ENCODE measurements at regions not wholly inside any gene's neighbourhood (a gene's known extent, or its start where the extent isn't known, plus 50 kb on each side); places are given as distances from the start of the nearest gene placed in this dataset.
A peak's percentile ranks its signal among the peaks of the same experiment; 100 is the strongest.

DNA sequence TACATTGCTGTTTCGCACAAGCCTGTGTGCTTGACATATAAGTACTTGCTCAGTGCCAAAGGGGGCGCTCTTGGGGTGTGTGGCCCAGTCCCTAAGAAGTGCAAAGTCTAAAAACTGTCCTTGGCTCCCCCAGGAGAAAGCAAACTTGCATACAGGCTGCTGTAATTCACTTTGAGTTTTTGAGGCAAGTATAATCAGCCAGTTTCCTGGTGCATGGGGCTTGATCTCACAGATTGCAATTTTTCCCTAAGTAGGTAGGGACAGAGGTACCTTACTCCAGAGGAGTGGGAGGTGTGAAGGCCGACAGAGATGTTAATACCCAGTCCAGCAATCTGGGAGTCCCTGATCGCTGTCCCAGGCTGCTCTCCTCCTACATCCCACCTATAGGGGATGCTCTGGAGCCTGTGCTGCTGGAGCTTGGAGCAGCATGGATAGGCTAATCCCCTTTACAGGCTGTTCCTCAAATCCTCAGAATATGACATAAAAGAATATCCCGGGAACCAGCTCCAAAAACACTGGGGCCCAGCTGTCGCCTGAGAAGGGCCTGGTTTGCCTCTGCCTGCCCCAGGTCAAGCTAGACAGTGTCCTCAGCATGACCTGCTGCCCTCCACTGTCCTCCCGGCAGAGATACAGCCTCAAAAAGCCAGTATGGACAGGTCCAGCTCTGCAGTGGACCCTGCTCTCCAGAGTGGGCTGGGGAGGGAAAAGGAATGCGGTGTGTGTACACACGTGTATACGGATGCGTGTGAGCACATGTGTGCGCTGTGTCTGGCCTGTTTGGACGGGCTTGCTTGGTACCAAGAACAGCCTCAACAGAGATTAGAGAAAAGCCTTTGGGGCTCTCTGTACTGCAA lies 136.5 kb upstream of the HAAO start:
- peak; percentile 58 for DNase-seq

DNA sequence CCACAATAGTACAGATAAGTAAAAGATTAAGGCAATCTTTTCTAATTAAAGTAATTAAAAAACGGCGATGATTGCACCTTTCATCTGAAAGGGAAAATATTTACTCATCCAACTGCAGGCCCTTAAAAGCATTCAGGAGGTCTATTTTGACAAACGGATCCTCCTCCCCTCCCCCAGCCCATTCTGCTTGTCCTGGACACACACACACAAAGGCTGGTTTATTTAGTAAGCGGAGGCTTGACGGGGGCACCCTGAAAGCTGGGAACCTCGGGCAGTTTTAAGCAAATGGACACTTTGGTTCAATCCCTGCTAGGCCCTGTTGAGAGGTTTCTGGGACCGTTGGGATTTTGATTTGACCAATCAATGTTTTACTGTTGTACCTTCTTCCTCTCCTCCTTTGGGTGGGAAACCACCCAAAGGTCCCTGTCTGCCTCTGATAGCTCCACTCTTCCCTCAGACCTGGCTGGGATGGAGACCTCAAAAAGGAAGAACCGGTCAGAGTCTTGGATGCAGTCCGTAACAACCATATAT lies 135.8 kb upstream of the HAAO start:
- peak; percentile 29 for DNase-seq

DNA sequence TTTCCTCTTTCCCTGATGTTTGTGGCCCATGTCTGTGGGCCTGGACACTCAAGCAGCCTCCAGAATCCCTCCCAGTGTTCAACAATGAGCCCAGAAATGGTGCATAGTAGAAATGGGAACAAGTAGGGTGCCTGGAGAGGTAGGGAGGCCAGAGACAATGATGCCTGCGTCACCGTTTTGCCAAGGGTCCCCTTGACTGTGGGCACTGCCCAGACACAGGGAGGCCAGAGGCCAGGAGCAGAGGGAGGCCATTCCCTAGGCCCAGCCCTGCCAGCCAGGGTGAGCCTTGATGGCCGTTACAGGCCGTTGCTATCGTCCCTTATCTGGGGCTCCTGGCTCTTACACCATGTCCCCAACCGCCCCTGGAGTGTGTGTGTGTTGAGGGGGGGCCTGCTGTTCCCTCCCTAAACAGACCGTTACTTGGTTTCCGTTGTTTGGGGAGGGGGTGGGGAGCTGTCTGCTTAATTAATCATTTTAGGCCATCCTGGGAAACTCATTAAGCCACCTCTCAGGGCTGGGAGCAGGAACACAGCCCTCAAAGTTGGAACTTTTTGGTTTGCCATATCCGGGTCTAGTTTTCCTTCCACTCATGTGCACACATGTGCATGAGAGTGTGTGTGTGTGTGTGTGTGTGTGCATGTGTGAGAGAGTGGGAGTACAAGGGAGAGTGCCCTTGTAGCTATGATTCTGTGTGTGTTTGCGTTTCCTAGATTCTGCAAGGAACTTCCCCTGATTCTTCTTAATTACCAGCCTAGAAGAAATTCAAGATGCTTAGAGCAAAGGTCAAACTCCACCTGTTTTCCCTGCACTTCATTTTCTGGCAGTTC lies 135.2 kb upstream of the HAAO start:
- DNase-seq, result peak; percentile 76

DNA sequence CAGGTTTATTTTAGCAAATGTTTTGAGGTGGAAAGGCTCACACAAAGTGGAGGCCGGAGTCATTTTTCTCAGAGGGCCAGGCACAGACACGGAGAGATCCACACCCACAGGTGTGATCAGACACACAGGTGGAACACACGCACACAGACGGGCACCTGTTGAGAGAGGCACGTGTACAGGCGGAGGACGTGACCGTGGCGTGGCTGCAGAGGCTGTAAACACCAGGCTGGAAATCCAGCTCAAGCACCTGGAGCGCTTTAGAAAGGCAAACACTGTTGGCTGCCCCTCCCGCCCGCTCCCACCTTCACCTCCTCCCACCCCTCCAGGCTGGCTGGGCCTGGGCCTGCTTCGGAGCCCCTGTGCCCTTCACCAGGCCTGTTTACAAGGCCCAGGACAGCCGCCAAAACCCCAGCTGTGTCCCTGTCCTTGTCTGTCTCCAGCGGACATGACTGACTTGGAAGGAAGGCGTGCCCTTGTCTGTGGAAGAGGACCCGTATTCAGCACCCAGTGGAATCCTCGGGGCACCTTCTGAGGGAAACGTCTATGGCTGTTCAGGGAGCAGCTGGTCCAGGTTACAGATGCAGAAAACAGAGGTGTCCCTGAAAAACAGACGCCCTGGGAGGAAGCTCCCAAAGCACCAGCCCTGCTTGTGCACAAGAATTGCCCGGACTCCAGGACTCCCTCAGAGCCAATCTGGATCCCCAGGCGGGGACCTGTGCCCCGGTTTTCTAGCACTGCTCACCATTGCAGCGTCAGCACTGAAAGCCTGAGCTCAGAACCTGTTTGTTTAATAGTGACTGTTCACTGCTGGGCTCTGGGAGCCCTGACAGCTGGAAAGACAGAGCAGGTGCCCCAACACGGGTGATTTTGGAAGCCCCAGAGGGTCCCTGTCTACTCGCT lies 134.3 kb upstream of the HAAO start:
- no peak for DNase-seq

DNA sequence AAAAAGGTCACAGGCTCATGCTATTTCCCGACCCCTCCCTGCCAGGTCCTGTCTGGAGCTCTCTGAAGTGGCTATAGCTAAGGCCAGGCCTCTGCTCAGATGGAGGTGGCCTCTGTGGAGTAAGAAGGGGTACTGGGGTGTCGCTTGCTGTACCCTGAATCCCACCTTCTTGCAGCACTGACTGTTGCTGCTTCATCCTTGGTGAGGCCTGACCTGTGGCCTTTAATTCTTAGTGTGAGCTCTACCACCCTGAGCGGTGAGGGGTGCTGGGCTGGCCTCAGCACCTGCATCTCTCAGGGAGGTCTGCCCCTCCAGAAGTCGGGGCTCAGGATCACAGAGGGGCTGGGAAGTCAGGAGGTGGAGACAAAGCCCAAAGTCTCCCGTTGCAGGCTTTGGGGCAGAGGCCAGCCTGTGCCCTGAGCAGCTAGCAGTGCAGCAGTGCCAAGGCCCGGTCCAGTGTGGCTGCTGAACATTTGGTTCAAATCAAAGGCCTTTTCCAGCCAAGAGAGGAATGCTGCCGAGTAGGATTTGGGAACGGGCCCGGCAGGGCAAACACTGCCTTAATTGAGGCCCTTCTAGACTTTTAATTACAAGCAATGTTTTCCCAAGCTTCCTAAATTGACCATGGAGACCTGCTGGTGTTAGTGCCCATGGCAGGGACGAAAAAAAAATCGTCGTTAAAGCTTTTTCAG lies 133.5 kb upstream of the HAAO start:
- DNase-seq, result peak; percentile 67

DNA sequence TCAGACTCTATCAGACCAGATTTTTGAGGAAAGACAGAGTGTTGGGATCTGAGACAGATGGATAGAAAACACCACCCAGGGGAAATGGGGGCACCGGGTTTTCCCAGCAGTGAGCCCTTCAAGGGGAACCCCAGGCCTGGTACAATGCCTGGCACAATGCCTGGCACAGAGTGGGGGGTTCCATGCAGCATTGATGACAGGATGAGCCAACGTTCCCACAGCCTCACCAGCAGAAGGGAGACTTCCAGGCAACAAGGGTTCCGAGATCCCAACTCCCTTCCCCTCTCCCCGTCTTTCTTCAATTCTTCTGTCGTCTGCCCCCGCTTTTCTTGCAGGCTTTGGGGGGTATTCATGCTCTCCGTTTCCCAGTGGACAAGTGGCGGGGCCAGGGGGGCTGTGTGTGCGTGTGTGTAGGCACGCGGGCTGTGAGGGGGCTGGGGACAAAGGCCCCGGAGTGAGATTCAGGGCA lies 132.1 kb upstream of the HAAO start:
- DNase-seq, result no peak

DNA sequence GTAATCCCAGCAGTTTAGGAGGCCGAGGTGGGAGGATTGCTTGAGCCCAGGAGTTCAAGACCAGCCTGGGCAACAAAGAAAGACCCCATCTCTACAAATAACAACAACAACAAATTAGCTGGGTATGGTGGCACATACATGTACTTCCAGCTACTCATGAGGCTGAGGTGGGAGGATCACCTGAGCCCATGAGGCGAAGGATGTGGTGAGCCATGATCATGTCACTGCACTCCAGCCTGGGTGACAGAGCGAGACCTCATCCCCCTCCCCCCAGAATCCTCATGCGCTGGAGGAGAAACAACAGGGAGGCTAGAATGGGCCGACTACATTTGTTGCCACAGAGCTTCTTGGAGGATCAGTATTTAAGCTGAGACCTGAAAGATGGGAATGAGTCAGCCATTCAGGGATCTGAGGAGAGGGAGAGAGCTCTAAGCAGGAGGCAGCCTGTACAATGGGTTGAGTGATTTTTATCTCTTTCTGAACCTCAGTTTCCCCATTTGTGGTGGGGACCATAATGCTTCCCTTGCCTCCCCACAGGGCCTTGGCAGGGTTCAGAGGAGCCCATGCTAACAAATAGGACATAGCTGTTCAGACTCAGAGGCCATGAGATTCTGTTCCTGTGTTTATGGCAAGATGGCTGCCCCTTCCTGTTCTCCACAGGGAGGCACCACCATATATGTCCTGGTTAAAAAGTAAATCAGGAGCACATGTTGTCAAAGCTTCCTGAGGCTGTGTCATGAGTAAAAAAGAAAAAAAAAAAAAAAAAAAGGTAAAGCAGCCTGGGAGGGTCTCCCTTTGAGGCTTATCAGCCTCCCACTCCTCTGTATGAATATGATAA lies 131.4 kb upstream of the HAAO start:
- DNase-seq, result no peak

DNA sequence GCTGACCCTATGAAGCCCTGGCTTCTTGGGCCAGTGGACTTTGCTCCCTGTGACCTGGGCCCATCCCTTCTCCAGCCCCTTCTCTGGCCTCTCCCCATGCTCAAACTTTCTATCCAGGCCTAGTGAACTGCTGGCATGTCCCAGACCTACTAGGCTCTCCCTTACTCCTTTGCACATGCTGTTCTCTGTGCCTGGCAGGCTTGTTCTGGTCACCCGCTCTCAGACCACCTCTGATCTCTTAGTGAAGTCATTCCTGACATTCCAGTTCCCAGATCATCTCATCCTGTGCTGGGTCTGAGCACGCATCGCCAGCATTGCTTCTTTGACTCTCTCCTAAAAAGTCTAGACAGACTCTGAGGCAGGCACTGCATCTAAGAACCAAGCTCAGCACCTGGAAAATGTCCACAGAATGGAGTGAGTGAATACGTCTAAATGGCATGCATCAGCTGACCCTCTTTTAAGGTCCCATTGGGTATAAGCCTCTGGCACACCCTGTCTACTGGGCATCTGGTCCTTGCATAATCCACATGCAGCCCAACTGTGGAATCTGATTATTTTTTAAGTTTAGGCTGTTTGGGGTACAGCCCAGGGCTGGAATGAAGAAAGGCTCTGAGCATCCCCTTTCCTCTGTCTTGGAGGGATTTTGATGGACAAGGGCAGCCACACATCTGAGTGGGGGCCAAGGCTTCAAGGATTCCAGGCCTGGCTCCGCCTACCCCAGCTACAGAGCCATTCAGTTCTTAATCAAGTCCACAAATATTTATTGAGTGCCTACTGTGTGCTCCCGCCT lies 130.6 kb upstream of the HAAO start:
- DNase-seq, result peak; percentile 55

DNA sequence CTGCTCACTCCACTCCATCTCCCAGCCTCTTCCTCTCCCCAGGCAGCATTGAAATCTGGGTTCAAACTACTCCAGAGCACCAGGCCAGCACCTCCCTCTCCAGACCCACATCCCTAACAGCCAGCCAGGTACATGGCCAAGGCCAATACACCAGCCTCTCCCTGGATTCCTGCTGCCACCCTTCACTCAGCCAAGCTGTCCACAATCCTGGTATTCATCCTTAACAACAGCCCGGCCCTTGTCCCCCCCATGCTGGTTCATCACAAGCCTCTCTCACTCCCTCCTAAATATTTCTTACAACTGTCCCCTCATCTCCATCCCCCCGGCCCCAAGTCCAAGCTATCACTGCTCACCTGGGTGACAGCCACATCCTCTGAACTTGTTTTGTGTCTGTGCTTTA lies 129.9 kb upstream of the HAAO start:
- DNase-seq, result no peak

DNA sequence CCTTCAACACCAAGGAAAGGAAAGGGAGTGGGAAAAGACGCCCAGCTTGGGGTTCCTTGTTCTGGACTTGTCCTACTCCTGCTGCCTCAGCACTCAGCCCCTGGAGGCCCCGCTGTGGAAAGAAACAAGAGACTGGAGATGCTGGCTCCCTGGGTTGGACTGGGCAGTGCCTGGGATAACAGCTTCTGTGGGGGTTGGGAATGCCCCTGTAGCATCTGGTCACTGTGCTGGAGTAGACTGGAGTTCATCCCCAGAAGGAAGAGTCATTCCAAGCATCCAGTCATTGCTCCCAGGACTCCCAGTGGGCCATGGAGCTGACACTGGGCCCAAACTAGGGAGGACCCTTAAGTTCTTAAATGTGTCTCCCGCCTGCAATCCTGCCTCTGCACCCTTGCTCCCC lies 129.3 kb upstream of the HAAO start:
- peak; percentile 16 for DNase-seq

DNA sequence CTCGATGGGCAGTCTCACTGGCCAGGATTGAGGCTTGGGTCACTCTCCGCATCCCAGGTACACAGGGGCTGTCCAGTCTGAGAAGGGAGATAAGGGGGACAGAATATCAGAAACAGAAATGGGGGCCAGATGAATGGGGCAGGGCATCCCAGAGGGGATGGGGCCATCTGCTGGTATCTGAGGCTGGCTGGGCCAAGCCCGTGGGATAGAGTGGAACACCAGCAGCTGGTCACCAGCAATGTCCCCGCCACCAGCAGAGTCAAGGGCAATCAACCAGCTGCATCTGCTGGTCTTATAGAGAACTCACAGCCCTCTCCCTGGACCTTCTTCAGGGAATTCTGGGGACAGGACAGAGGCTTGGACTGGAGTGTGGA lies 128.8 kb upstream of the HAAO start:
- no peak for DNase-seq

DNA sequence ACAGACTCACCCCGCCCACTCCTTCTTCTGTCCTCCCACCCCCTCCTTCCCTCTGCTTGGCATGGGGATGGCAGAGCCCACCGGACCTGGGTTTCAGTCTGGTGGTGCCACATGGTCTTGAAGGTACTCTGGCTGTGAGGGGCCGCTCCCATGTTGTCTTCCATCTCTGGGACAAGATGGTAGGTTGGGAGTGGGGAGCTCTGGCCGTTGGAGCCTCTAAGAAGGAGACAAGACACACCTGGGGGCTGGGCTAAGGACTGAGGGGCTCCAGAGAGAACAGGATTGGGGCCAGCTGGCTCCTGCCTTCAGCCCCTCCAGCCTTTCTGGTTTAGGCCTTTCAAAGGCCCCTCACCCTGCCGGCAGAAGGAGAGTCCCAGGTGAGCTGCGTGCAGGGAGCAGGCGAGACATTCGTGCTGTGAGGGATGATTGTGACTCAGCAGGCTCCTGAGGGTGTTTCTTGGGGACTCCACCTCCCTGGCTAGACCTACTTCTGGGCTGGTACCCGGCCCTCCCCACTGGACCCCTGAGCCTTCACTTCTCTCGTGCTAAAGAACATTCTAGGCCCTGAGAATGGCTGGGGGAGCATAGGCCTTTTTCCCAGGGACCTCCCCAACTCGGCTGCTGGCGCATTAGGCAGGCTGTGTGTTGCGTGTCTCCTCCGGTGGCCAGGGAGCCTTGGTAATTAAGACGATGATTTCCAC lies 128.2 kb upstream of the HAAO start:
- no peak for DNase-seq

DNA sequence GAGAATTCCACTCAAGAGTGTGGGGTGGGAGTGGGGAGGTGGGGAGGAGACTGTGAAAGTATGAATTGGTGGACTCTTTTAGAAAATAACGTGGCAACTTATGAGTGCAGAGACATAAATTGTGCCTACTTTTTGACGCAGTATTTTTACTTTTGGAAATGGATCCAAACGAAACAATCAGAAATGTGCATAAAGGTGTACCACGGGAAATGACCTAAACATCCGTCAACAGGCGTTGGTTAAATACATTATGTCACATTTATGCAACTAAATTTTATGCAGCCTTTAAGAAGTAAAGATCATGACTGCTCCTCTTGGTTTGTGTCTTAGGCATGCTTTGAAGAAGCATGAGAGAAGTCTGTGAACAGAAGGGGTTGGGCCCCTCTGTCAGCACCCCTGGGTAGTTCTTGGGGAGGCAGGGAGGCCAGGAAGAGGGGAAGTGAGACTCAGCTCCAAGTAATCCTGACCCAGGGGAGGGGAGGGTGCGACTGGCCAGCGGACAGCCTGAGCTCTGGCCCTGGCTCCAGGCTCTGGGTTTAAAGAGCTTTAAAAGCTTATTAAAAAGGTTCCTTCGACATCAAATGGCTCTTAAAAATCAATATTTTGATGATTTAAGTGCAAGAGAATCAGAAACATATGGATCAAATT lies 126.4 kb upstream of the HAAO start:
- no peak for DNase-seq

DNA sequence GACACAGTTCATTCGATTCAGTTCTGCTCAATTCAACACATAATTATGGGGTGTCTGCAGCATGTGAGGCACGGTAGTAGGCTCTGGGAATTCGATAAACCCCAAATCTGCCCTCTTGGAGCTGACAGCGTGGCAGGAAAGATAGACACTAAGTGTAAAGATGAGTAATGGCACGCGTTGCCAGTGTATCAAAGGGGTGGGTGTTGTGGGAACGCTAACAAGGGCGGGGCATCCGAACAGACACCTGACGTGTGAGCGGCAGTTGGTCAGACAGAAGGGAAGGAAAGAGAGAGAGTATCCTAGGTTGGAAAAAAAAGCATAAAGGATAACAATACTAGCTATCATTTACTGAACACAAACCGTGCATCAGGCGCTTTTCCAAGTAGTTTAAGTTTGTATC lies 125.7 kb upstream of the HAAO start:
- no peak for DNase-seq

DNA sequence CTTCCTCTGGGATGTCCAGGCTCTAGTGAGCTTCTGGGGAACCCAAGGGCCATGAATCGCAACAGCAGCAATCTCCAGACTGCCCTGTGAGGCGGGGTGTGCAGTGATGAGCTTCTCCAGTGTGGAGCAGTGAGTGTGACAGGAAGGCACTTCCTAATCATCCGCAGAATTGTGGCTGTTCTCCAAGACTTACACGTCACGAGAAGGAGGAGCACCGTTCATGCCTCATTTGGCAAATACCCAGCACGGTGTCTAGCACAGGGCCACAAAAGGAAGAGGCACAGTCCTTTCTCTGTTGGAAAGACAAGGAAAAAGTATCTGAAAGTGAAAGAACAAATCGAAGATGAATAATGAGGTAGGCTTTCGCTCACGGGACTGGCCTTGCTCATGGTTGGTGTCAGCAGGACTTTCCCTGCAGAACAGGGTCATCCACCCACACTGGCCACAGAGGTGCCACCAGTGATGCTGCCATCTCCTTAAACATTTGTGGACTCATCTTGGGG lies 125.1 kb upstream of the HAAO start:
- no peak for DNase-seq

DNA sequence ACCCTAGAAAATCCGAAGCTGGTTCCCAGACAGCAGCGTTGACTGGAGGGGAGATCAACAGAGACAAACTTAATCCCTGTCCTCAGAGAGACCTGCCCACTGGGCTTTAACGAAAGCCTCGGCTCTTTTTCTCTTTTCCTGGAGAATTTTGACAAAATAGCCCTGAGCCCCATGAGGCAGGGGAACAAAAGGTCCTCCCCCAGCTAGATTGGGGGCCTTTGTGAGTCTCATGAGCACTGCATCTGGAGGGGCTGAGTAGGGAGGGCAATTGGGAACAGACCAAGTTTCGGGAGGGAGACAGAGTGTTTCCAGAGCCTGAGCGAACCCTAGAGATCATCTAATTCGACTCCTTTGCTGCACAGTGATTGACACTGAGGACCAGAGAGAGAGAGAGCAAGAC lies 123.9 kb upstream of the HAAO start:
- no peak for DNase-seq

DNA sequence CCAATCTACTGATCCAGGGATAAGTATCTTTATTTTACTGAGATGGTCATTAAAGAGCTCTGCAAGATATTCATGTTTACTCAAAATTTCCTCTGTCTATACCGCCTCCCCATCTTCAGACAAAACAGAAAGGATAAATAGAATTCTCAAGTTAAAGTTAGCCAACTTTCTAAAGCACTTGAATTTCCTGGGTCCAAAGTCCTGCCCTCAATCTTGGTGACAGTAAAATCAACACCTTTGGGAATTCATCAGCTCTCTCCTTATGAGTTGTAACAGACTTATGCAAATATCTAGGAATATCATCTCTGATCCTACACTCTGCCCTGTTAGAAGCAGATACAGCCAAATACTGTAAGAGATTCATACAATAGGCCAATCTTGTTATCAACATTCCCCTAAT lies 122.5 kb upstream of the HAAO start:
- DNase-seq, result no peak

DNA sequence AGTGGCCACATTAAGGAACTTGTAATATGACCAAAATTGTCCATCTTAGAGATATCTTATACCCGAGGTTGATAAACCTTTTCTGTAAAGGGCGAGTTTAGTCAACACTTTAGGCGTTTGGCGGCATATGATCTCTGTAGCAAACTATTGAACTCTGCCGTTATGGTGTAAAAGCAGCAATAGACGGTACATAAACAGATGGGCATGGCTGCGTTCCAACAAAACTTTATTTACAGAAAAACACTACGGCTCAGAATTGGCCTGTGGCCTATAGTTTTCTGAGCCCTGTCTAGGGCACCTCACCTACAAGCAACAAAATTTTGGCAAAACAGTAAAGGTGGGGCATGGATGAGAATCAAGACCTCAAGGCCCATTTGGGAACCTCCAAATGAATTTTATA lies 121.9 kb upstream of the HAAO start:
- DNase-seq, result no peak

DNA sequence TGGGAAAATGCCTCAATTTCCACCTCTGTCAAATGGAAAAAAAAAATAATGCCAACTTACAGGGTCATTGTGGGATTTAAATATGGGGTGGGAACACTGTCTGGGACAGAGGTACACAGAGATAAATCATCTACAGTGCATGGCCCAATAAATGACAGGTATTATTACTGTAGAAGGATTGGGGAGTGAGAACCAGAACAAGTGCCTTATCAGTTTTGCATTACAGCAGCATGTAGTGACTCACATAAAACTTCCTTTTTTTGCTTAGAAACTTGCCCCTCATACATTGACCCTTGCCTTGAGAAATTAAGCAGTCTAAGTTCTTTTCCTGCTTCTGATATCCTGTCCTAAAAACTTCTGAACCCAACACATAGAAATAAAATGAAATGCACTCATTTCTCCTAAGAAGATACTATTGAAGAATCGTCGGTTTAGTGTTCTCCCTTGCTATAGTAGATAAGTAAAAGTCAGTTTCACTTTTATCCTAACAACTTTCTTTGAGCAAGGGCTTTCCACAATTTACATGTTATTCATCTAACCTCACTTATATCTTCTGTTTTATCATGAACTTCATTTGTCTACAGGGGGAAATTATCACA lies 121.0 kb upstream of the HAAO start:
- no peak for DNase-seq
